ENCODE measurements at regions not wholly inside any gene's neighbourhood (a gene's known extent, or its start where the extent isn't known, plus 50 kb on each side); places are given as distances from the start of the nearest gene placed in this dataset.

GRCh38 chr13:40232311-40233040 is 434.0 kb downstream of the FOXO1 start:
- DNase-seq, result no peak

- DNase-seq, result no peak
Observed at GRCh38 chr13:40233731-40234195, 432.7 kb downstream of the FOXO1 start.

- no peak for DNase-seq
Observed at GRCh38 chr13:40235160-40235796, 431.2 kb downstream of the FOXO1 start.

GRCh38 chr13:40236566-40237168 is 429.8 kb downstream of the FOXO1 start:
- DNase-seq, result no peak

GRCh38 chr13:40238761-40239160 is 427.7 kb downstream of the FOXO1 start:
- DNase-seq, result no peak

GRCh38 chr13:40240293-40240692 is 426.1 kb downstream of the FOXO1 start:
- no peak for DNase-seq

GRCh38 chr13:40241125-40241798 is 425.2 kb downstream of the FOXO1 start:
- DNase-seq, result no peak

GRCh38 chr13:40243047-40243446 is 423.4 kb downstream of the FOXO1 start:
- no peak for DNase-seq

- DNase-seq, result no peak
Observed at GRCh38 chr13:40243982-40244381, 422.5 kb downstream of the FOXO1 start.

- DNase-seq, result no peak
Observed at GRCh38 chr13:40245567-40245966, 420.9 kb downstream of the FOXO1 start.

GRCh38 chr13:40247845-40248244 is 418.6 kb downstream of the FOXO1 start:
- DNase-seq, result no peak

GRCh38 chr13:40251343-40252032 is 415.0 kb downstream of the FOXO1 start:
- DNase-seq, result no peak

- no peak for DNase-seq
Observed at GRCh38 chr13:40252241-40252640, 414.2 kb downstream of the FOXO1 start.

- DNase-seq, result no peak
Observed at GRCh38 chr13:40252676-40253075, 413.8 kb downstream of the FOXO1 start.

- DNase-seq, result no peak
Observed at GRCh38 chr13:40254394-40254793, 412.0 kb downstream of the FOXO1 start.

- DNase-seq, result no peak
Observed at GRCh38 chr13:40255551-40255950, 410.9 kb downstream of the FOXO1 start.

GRCh38 chr13:40259899-40260298 is 406.5 kb downstream of the FOXO1 start:
- no peak for DNase-seq

- DNase-seq, result no peak
Observed at GRCh38 chr13:40261336-40261735, 405.1 kb downstream of the FOXO1 start.

GRCh38 chr13:40261947-40262346 is 404.5 kb downstream of the FOXO1 start:
- DNase-seq, result no peak

GRCh38 chr13:40269086-40269485 is 397.4 kb downstream of the FOXO1 start:
- DNase-seq, result no peak

- DNase-seq, result no peak
Observed at GRCh38 chr13:40270726-40271125, 395.7 kb downstream of the FOXO1 start.

GRCh38 chr13:40271271-40271885 is 395.1 kb downstream of the FOXO1 start:
- DNase-seq, result no peak
